GM19452 (cell line): ENCODE measurements at regions not wholly inside any gene's neighbourhood (a gene's known extent, or its start where the extent isn't known, plus 50 kb on each side); places are given as distances from the start of the nearest gene placed in this dataset.
"Not testable (repeated sequence)": the region's sequence is repeated elsewhere in the genome, so short reads cannot be mapped to it uniquely, and the experiment has no call there.

ENCODE experiments used
- ATAC-seq: cut with Tn5 transposase; IDR thresholded peaks from one replicate; pipeline ENCODE4 v1.9.1; 2021; ENCODE audit not compliant: unreplicated experiment

DNA sequence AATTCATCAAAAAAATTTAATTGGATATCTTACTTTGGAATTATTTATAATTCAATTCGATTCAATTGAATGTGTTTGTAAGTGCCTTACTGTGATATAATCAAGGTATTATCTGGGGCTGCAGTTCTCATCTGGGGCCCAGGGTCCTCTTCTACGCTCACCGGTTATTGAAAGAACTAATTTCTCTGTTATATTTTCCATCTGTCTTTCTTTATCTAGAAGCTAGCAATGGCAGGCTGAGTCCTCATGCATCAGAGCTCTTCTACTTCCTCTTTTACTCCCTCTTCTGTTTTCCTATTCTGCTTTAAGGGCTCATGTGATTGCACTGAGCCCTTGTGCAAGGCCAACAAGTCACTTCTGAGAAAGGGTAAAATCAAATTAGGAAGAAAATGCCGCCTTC lies 315.6 kb downstream of the RAD51AP2 start:
- ATAC-seq = peak; percentile 86

DNA sequence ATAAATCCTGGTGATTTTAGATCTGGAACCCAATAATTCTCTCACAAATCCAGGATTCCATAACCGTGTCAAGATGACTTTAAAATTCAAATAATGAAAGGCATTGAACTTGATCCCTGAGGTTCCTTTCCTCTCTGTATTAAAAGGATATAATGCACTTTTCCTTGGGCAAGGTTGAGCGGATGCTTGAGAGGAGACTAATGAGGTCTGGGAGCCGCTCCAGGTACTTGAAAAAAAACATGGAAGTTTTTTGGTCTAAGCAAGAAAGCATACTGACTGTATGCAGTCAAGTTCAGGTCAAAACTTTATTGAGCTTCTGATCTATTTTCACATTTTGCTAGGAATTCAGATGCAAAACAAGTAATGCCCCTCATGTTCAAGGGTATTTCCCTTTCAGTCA lies 318.5 kb downstream of the RAD51AP2 start:
- no peak for ATAC-seq

- ATAC-seq = no peak
These were observed 321.9 kb downstream of the RAD51AP2 start for GRCh38 chr2:17196380-17196779.

- ATAC-seq = no peak
These were observed 323.2 kb downstream of the RAD51AP2 start for GRCh38 chr2:17195016-17195415.

DNA sequence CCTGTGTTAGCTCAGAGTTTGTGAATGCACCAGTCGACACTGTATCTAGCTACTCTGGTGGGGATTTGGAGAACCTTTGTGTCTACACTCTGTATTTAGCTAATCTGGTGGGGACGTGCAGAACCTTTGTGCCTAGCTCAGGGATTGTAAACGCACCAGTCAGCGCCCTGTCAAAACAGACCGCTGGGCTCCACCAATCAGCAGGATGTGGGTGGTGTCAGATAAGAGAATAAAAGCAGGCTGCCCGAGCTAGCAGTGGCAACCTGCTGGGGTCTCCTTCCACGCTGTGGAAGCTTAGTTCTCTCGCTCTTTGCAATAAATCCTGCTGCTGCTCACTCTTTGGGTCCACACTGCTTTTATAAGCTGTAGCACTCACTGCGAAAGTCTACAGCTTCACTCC lies 324.2 kb downstream of the RAD51AP2 start:
- ATAC-seq = no peak

DNA sequence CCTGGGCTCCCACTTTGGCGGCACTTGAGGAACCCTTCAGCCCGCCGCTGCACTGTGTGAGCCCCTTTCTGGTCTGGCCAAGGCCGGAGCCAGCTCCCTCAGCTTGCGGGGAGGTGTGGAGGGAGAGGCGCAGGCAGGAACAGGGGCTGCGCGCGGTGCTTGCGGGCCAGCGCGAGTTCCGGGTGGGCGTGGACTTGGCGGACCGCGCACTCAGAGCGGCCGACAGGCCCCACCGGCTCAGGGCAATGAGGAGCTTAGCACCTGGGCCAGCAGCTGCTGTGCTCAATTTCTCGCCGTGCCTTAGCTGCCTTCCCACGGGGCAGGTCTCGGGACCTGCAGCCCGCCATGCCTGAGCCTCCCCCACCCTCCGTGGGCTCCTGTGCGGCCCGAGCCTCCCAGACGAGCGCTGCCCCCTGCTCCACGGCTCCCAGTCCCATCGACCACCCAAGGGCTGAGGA lies 324.8 kb downstream of the RAD51AP2 start:
- not testable (repeated sequence) for ATAC-seq

- ATAC-seq = no peak
These were observed 327.0 kb downstream of the RAD51AP2 start for GRCh38 chr2:17191223-17191622.

DNA sequence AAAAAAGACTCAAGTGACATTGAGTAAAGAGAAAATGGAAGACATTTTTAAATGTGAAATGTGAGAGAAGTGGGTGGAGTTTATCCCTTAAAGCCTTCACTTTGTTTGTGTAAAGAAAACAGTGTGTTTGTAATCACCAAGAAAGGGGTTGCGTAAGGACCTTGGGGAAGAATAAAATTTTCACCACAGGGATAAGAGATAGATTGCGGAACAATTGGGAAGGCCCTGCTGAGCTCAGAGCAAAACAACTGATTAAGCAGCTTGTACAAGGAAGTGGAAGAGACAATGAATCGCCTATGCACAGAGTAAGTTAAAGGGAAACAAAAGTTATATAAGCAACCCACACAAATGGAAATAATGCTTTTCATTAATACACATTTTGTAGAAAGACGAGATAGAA lies 327.7 kb downstream of the RAD51AP2 start:
- ATAC-seq = no peak

- ATAC-seq = no peak
These were observed 329.5 kb downstream of the RAD51AP2 start for GRCh38 chr2:17188721-17189120.

DNA sequence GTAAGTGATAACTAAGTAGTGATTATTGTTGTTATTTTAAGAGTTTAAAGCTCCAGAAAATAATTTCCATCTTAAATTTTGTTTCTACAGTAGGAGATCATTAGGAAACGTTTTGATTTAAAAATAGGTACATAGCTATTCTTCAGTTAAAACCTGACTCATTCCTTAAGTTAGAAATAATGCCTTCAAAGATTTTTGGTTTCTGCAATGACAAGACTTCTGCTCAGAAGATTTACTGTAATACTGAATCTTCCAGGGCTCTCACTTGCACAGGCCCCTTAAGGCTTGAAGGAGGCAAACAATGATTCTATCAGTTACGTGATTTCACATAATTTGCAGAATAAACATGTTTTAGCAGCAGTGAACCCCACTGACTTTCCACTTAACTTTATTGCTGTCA lies 333.7 kb downstream of the RAD51AP2 start:
- no peak for ATAC-seq

DNA sequence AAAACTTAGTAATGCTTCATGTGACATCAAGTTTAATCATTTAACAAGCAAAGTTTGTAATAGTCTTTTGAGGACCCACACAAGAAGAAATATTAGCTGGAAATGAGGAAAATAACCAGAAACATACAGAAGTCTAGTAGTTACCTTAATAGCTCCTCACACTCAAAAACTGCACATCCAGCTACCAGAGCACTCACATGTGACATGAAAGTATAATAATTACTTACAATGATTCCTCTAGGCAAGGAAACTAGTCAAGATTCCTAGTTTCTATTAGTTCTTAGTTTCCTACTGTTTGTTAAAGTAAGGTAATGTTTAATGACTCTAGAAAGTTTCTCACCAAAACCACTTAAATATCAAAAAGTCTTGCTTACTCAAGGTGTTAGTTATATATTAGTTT lies 335.8 kb downstream of the RAD51AP2 start:
- no peak for ATAC-seq

DNA sequence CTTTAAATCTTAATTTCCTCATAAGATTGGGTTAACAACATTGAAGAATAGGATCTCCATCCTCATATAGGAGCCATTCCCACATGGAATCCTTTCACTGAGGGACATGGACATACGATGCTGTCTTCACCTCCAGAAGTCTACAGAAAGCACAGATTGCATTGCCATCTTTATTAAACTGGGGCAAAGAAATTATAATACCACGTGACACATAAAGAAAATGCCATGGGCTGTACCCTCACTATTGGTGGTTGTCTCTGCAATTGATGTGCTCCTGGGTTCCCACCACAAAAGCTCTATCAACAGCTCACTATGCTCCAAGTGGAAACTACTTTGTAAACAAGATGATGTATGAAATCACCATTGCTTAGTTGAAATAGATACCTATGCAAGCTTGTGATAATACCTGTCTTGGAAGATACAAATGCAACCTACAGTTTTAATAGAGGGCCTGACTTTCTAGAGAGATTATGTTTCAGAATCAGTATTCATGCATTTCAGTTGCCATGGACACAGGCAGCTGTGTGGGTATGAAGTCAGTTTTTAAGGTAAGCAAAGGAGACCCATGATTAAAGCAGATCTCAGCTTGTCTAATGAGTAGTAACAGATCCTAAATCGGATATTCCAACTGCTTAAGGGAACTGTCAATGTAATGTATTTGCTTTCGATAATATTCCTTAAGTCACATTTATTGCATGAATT lies 337.0 kb downstream of the RAD51AP2 start:
- no peak for ATAC-seq

GRCh38 chr2:17179145-17179808 lies 339.0 kb downstream of the RAD51AP2 start:
- no peak for ATAC-seq

GRCh38 chr2:17177088-17177487 lies 341.2 kb downstream of the RAD51AP2 start:
- ATAC-seq = no peak

GRCh38 chr2:17171446-17172049 lies 346.7 kb downstream of the RAD51AP2 start:
- peak; percentile 72 for ATAC-seq

GRCh38 chr2:17166506-17166905 lies 351.7 kb downstream of the RAD51AP2 start:
- no peak for ATAC-seq

GRCh38 chr2:17164550-17164949 lies 353.7 kb downstream of the RAD51AP2 start:
- ATAC-seq = no peak

DNA sequence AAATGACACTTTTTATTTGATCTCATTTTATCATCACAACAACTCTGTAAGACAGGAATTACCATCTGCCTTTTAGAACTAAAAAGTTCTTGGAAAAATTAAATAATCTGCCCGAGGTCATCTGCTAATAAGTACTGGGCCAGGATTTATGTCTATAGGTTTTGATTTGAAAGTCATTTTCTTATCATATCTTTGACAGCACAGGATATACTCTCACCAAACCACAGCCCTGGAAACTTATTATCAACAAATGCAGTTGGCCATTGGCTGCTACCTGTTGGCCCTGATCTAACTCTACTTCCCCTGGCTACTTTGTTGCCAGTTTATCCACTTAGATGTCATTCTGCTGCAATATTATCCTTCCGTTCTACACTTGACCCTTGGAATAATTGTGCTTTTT lies 354.6 kb downstream of the RAD51AP2 start:
- no peak for ATAC-seq

DNA sequence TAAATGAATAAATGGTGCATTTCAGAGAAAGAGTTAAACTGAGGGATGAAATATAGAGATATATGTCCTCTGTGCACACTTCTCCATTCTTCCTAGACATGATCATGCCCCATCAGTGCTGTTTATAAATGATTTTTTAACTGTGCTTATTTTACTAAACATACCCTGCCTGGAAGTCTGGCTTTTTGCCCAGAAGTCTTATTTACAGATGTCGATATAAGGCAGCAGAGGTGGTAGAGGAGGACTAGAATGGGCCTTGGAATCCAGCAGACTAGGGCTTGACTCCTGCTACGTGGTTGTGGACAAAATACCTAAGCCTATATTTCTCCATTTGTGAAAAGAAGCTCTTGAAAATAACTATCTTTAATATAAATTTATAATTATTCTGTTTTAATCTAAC lies 355.5 kb downstream of the RAD51AP2 start:
- no peak for ATAC-seq

GRCh38 chr2:17160594-17160993 lies 357.6 kb downstream of the RAD51AP2 start:
- peak; percentile 87 for ATAC-seq

DNA sequence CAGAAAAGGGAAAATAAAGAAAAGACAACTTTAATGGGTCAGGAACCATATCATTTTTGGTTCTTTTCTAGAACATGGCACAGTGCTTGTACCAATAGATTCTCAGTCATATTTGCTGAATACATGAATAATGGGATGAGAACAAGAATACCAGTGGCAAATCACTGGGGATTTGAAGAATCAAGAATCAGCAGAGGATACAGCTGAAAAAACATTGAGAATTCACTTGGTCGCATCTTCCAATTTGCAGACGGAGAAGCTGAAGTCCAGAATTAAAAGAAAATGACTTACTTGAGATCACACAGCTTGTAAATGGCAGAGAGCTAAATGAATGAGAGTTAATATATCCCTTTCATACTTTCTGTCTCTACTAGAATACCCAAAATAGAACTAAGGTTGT lies 362.2 kb downstream of the RAD51AP2 start:
- no peak for ATAC-seq

DNA sequence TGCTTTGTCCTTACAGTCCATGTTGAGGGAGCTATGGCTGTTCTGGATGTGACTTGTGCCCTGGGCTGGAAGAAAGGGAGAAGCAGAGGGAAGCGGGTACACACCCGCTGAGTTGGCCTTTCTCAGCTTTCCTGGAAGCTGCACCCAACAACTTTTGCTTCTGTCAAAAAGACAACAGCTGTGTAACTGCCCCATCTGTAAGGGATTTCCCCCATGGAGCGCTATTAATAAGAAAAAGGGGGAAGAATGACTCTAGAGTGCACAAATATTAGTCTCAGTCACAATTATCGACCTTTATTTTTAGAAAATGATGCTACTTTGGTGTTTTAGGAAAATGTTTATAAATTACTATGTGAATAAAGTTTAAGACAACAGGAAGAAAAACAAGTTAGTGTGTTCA lies 368.3 kb downstream of the RAD51AP2 start:
- ATAC-seq = no peak
